ENCODE measurements at regions not wholly inside any gene's neighbourhood (a gene's known extent, or its start where the extent isn't known, plus 50 kb on each side); places are given as distances from the start of the nearest gene placed in this dataset.

DNA sequence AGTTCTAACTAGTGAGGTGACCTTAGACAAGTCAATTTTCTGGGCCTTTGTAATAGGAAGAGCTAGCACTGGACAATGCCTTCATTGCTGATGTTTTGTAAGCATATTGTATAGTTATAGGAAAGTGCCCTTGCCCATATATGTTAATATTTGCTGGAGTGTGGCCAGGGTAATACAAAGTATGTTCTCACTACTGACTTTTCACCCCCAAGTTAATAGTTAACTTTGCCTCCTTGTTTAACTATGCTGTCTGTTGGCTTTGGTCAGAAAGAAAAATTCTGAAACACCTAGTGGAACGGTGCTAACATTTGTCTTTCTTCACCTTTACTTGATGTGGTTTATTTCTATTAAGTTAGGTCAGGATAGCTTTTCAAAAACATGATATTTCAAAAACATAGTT, 287.4 kb upstream of the CTNNB1 start:
- Histone ChIP-seq H3K9me3 (ENCODE audit: insufficient read depth in 2 of 2, low read depth in 1 of 2, low read length in 1 of 2) (no peaks in the 10 kb centered on the region), H2BK120ac (replicated peaks; ENCODE audit: low read depth, low read length) (no peak overlapping the region), H2BK12ac (ENCODE audit: low read depth, low read length) (no peak overlapping the region), H3K79me2 (ENCODE audit: control insufficient read depth in 1 of 2, insufficient read depth in 2 of 2, low read length in 2 of 2) (no peaks in the 10 kb centered on the region), H3K23ac (ENCODE audit: insufficient read length) (no peak overlapping the region), H3K27ac (ENCODE audit: low read depth, low read length) (no peak overlapping the region), H3K18ac (ENCODE audit: extremely low read depth, low read length) (no peak overlapping the region), H2BK20ac (ENCODE audit: low read length) (no peak overlapping the region), H3K36me3 (ENCODE audit: control insufficient read depth in 2 of 4, insufficient read depth in 4 of 4, low read length in 3 of 4) (no peaks in the 10 kb centered on the region), H3K56ac (replicated peaks; ENCODE audit: insufficient read length, low read depth, low read length) (no peak overlapping the region), H3K14ac (ENCODE audit: insufficient read length) (no peak overlapping the region), H3K4me3 (ENCODE audit: extremely low read depth in 1 of 4, insufficient read depth in 2 of 4, low read depth in 3 of 4, low read length in 4 of 4) (no peak overlapping the region), H3K4me2 (ENCODE audit: insufficient read depth in 1 of 2, low read depth in 2 of 2, low read length in 2 of 2) (no peak overlapping the region), H3K23me2 (ENCODE audit: low read depth, low read length) (no peaks in the 10 kb centered on the region; the same call in 1 of the 2 replicates), H3K79me1 (ENCODE audit: low read depth, low read length) (no peaks in the 10 kb centered on the region; the same call in 1 of the 2 replicates), H3K27me3 (replicated peaks in 1 of 4; ENCODE audit: control insufficient read depth in 3 of 4, extremely low read depth in 1 of 4, insufficient read depth in 3 of 4, low read length in 3 of 4) (no peaks in the 10 kb centered on the region), H2BK15ac (ENCODE audit: low read length) (no peak overlapping the region), H2AFZ (ENCODE audit: low read length) (no peak overlapping the region), H4K20me1 (replicated peaks in 1 of 2; ENCODE audit: control insufficient read depth in 1 of 2, insufficient read depth in 2 of 2, low read length in 2 of 2) (no peaks in the 10 kb centered on the region), H4K91ac (replicated peaks; ENCODE audit: insufficient read length, low read length) (no peak overlapping the region), H3K4ac (replicated peaks; ENCODE audit: insufficient read length, low read depth, low read length) (no peak overlapping the region), H4K8ac (ENCODE audit: extremely low read depth, insufficient read depth, low read length) (no peak overlapping the region), H2BK5ac (ENCODE audit: low read depth, low read length) (no peak overlapping the region), H3K4me1 (replicated peaks in 1 of 4; ENCODE audit: control insufficient read depth in 3 of 4, insufficient read depth in 4 of 4, low read length in 3 of 4) (no peaks in the 10 kb centered on the region; a peak in 1 of 7 replicates), H2AK5ac (ENCODE audit: low read depth, low read length) (no peak overlapping the region), H4K5ac (ENCODE audit: insufficient read length, low read depth, low read length) (no peak overlapping the region), H3K9ac (replicated peaks in 1 of 4; ENCODE audit: extremely low read depth in 1 of 4, low read depth in 3 of 4, low read length in 3 of 4) (no peak overlapping the region)
- ChIA-PET POLR2A (ENCODE audit: partially characterized antibody) (no interaction called here), CTCF (ENCODE audit: partially characterized antibody) (interaction anchor here (0.8 kb wide), 1 partner anchor 192 kb away, joined by 3 read pairs; no protein-coding TSS in a partner anchor)
- 90% methylated on average over 1 of the region's 1 CpG; no CpG with 5 or more reads in 1 of the 2 experiments for WGBS, 2 experiments (ENCODE audit: extremely low coverage in 1 of 2, insufficient coverage in 1 of 2, insufficient read length in 1 of 2, insufficient replicate concordance in 2 of 2, low coverage in 1 of 2, low lambda C conversion rate in 2 of 2, missing lambda C conversion rate in 1 of 2)
- FAIRE-seq (no peak), DNase-seq (ENCODE audit: low read depth in 1 of 2, low spot score in 2 of 2) (no peak)
- TF ChIP-seq EP300 (IDR thresholded peaks at IDR 0.05; ENCODE audit: borderline replicate concordance in 1 of 2, low read depth in 2 of 2, low read length in 2 of 2) = no peak
- no peak for TF ChIP-seq FOSL1 (IDR thresholded peaks at IDR 0.05; ENCODE audit: insufficient read depth, low read depth, low read length)
- no peak for TF ChIP-seq JUND (IDR thresholded peaks at IDR 0.05; ENCODE audit: low read length)
- no peak for TF ChIP-seq KDM4A (IDR thresholded peaks at IDR 0.05; ENCODE audit: low read depth, low read length, severe bottlenecking)
- TF ChIP-seq KDM5A (IDR thresholded peaks at IDR 0.05; ENCODE audit: low read length) = no peak
- no peak for TF ChIP-seq CTBP2 (IDR thresholded peaks at IDR 0.05; ENCODE audit: borderline replicate concordance, insufficient read depth, insufficient read length, low read length)
- TF ChIP-seq ATF3 (IDR thresholded peaks at IDR 0.05; ENCODE audit: insufficient read depth, low read depth, low read length) = no peak
- no peak for TF ChIP-seq TCF12 (IDR thresholded peaks at IDR 0.05; ENCODE audit: low read depth, low read length)
- no peak for TF ChIP-seq CREB1 (IDR thresholded peaks at IDR 0.05)
- TF ChIP-seq SIN3A (conservative IDR thresholded peaks at IDR 0.05 in 1 of 2, IDR thresholded peaks at IDR 0.05 in 1 of 2; ENCODE audit: low read depth in 1 of 2, low read length in 2 of 2) = no peak
- no peak for TF ChIP-seq MAFK (IDR thresholded peaks at IDR 0.05; ENCODE audit: low read depth, low read length)
- TF ChIP-seq, protein P1, sequence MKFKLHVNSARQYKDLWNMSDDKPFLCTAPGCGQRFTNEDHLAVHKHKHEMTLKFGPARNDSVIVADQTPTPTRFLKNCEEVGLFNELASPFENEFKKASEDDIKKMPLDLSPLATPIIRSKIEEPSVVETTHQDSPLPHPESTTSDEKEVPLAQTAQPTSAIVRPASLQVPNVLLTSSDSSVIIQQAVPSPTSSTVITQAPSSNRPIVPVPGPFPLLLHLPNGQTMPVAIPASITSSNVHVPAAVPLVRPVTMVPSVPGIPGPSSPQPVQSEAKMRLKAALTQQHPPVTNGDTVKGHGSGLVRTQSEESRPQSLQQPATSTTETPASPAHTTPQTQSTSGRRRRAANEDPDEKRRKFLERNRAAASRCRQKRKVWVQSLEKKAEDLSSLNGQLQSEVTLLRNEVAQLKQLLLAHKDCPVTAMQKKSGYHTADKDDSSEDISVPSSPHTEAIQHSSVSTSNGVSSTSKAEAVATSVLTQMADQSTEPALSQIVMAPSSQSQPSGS (IDR thresholded peaks at IDR 0.05; ENCODE audit: low read length) = no peak
